CD4-positive, alpha-beta T cell treated with Interleukin-15 for 1 hour (primary cell): ENCODE measurements at regions not wholly inside any gene's neighbourhood (a gene's known extent, or its start where the extent isn't known, plus 50 kb on each side); places are given as distances from the start of the nearest gene placed in this dataset.
"Not testable (repeated sequence)": the region's sequence is repeated elsewhere in the genome, so short reads cannot be mapped to it uniquely, and the experiment has no call there.

Source experiments
- DNase-seq: peaks from one replicate; pipeline ENCODE4 v3.0.0-alpha.2; 2020

GRCh38 chr21:16187603-16188301 lies 458.0 kb downstream of the USP25 start:
- no peak for DNase-seq

GRCh38 chr21:16192902-16193301 lies 463.1 kb downstream of the USP25 start:
- no peak for DNase-seq

GRCh38 chr21:16193496-16194094 lies 463.8 kb downstream of the USP25 start:
- no peak for DNase-seq

GRCh38 chr21:16194095-16194787 lies 464.5 kb downstream of the USP25 start:
- peak; percentile 25 for DNase-seq

GRCh38 chr21:16194788-16195537 lies 465.2 kb downstream of the USP25 start:
- no peak for DNase-seq

- DNase-seq, result no peak
Measured at GRCh38 chr21:16195538-16195910, 465.7 kb downstream of the USP25 start.

GRCh38 chr21:16196001-16196400 lies 466.2 kb downstream of the USP25 start:
- DNase-seq, result no peak

- no peak for DNase-seq
Measured at GRCh38 chr21:16198546-16198945, 468.8 kb downstream of the USP25 start.

- no peak for DNase-seq
Measured at GRCh38 chr21:16199539-16199938, 469.8 kb downstream of the USP25 start.

- no peak for DNase-seq
Measured at GRCh38 chr21:16201718-16202117, 471.9 kb downstream of the USP25 start.

GRCh38 chr21:16205527-16205926 lies 475.7 kb downstream of the USP25 start:
- DNase-seq, result no peak

- DNase-seq, result no peak
Measured at GRCh38 chr21:16211339-16212303, 481.8 kb downstream of the USP25 start.

- no peak for DNase-seq
Measured at GRCh38 chr21:16213518-16213917, 483.7 kb downstream of the USP25 start.

GRCh38 chr21:16215193-16215592 lies 485.4 kb downstream of the USP25 start:
- DNase-seq, result no peak

GRCh38 chr21:16215663-16216183 lies 485.9 kb downstream of the USP25 start:
- no peak for DNase-seq

- no peak for DNase-seq
Measured at GRCh38 chr21:16216288-16216962, 486.6 kb downstream of the USP25 start.

GRCh38 chr21:16218682-16219343 lies 489.0 kb downstream of the USP25 start:
- DNase-seq, result no peak

GRCh38 chr21:16224756-16225155 lies 495.0 kb downstream of the USP25 start:
- not testable (repeated sequence) for DNase-seq

GRCh38 chr21:16239659-16240265 lies 510.0 kb downstream of the USP25 start:
- no peak for DNase-seq

GRCh38 chr21:16241016-16241415 lies 511.2 kb downstream of the USP25 start:
- no peak for DNase-seq
